SK-N-DZ (cell line): ENCODE measurements at regions not wholly inside any gene's neighbourhood (a gene's known extent, or its start where the extent isn't known, plus 50 kb on each side); places are given as distances from the start of the nearest gene placed in this dataset.

Experiments
- DNase-seq: peaks from one replicate; pipeline ENCODE4 v3.0.0-alpha.2; 2015; ENCODE audit warnings: low spot score

- DNase-seq = no peak
These were observed 131.4 kb upstream of the RUNX3 start for GRCh38 chr1:25061261-25061995.

- no peak for DNase-seq
These were observed 127.1 kb upstream of the RUNX3 start for GRCh38 chr1:25057188-25057587.

GRCh38 chr1:25056536-25056935 is 126.5 kb upstream of the RUNX3 start:
- no peak for DNase-seq

GRCh38 chr1:25055961-25056360 is 125.9 kb upstream of the RUNX3 start:
- no peak for DNase-seq

- no peak for DNase-seq
These were observed 125.3 kb upstream of the RUNX3 start for GRCh38 chr1:25055324-25055780.

DNA sequence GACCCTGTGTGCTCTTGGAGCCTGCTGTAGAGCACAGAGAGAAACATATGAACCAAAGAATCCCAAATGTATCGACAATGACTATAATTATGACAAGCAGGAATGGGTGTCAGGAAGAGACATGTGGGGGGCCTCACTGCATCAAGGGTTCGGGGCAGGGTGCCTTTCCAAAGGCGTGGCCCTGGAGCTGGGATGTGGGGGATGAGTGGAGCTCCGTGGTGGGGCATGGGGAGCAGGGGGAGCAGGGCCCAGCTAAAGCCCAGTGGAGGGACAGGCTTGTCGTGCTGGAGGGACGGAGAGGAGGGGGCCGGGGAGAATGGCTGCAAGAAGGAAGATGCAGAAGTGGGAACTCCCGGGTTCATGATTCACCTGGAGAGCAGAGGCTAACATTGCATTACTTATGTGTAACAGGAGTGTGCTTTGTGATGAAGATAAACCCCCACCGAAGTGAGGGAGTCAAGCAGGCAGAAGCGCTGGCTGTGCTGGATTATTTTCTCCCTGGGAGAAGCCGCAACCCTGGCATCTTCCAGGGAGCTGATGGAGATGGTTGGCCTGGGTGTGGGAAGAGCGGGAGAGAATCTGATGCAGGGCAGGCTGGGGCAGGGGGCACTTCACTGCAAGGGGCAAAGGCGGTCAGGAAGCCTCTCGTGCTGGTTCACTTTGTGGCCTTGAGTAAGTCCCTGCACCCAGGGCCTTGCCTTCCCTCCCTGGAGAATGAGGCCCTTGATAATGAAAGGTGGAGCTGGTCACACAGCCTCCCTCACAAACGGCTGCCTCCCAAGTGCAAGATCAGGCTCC is 124.6 kb upstream of the RUNX3 start:
- DNase-seq = no peak

GRCh38 chr1:25053576-25054250 is 123.6 kb upstream of the RUNX3 start:
- no peak for DNase-seq

- DNase-seq = no peak
These were observed 121.8 kb upstream of the RUNX3 start for GRCh38 chr1:25051906-25052305.

DNA sequence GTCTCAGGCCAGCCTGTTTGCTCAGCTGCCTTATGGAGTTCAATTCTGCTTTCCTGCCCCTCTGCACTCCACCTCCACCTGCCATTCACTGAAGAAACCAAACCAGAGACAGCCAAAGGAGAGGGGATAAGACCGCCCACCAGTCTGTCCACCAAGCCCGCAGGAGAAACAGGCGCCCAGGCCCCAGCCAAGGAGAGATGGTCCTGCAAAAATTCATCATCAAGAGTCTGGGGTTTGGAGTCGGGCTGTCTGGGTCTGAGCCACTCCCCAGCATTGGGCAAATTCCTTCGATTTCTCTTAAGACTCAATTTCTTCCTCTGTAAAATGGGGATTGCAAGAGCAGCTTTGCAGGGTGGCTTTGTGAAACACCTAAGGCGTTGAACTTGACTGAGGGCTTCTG is 121.4 kb upstream of the RUNX3 start:
- no peak for DNase-seq

- DNase-seq = no peak
These were observed 120.1 kb upstream of the RUNX3 start for GRCh38 chr1:25050165-25050564.

GRCh38 chr1:25049190-25049589 is 119.1 kb upstream of the RUNX3 start:
- DNase-seq = no peak

DNA sequence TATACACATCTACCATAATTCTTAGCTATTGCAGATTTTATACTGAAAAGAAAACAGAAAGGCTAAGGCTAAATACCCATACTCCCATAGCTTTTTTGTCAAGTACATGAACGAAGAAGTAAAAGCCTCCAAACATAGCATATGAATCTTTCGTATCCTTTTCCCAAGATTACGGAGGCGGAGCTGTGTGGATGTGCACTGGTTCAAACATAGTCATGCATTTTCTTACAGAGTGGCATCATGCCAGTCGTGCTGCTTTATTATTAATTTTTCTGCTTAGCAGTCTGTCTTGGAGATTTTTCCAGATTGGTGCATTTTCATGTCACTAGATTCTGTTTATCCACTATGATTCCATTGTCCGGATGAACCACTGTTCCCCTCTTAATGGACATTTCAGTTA is 118.7 kb upstream of the RUNX3 start:
- no peak for DNase-seq

GRCh38 chr1:25047506-25048240 is 117.6 kb upstream of the RUNX3 start:
- DNase-seq = no peak

GRCh38 chr1:25046194-25046532 is 116.1 kb upstream of the RUNX3 start:
- no peak for DNase-seq

- DNase-seq = no peak
These were observed 115.6 kb upstream of the RUNX3 start for GRCh38 chr1:25045480-25046193.

- no peak for DNase-seq
These were observed 113.1 kb upstream of the RUNX3 start for GRCh38 chr1:25043228-25043580.

DNA sequence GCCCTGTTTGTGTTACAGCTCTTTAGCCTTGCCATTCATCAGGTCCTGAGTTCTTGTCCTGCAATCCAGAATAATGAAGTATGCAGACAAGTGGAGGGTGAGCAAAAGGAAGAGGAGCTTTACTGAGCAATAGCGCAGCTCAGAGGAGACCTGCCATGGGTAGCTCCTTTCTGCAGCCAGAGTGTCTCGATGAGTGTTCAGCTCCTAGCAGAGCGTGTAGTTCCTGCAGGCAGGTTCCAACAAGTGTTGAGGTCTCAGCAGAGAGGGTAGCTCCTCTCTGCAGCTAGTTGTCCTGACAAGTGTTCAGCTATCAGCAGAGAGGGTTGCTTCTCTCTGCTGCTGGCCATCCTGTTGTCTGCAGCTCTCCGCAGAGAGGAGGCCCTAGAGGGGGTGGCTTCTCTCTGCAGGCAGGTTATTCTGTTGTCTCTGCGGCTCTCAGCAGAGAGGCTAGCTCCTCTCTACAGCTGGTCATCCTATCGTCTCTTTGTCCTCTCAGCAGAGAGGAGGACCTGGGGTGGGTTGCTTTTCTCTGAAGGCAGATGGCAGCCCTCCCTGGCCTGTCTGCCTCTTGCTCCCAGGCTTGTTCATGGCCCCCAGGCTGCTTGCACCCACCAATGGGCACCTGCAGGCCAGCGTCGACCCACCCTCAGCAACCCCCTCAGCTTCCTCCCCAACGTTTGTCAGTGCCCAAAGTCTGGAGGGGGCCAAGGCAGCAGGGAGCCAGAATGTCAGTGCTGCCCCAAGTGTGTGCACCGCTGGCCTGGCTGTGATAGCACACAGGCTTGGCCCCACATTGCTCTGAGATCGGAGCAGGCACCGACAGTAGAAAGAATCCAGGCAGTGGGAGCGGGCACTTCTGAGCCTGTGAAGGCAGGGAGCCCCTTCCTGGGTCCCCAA is 112.5 kb upstream of the RUNX3 start:
- no peak for DNase-seq

- DNase-seq = no peak
These were observed 111.8 kb upstream of the RUNX3 start for GRCh38 chr1:25041916-25042315.

GRCh38 chr1:25040122-25040685 is 110.1 kb upstream of the RUNX3 start:
- no peak for DNase-seq

GRCh38 chr1:25039229-25039628 is 109.2 kb upstream of the RUNX3 start:
- no peak for DNase-seq
